ENCODE measurements at regions not wholly inside any gene's neighbourhood (a gene's known extent, or its start where the extent isn't known, plus 50 kb on each side); places are given as distances from the start of the nearest gene placed in this dataset.

- no peaks in the 10 kb centered on the region for H3K36me3 ChIP-seq (ENCODE audit: control insufficient read depth, insufficient read depth, low read length)
- H3K4me3 ChIP-seq (ENCODE audit: low read depth, low read length), result no peak overlapping the region
- no peaks in the 10 kb centered on the region for H3K9me3 ChIP-seq (ENCODE audit: control insufficient read depth, insufficient read depth, low read length)
- H3K9ac ChIP-seq (ENCODE audit: low read depth, low read length), result no peak overlapping the region
- peaks cover 5% of the 10 kb centered on the region for H3K27me3 ChIP-seq (ENCODE audit: control insufficient read depth, insufficient read depth, low read length)
- peaks cover 15% of the 10 kb centered on the region for H3K4me1 ChIP-seq (ENCODE audit: control insufficient read depth, insufficient read depth, low read length)
These were observed 142.1 kb downstream of the CD83 start for GRCh38 chr6:14259594-14260152.

DNA sequence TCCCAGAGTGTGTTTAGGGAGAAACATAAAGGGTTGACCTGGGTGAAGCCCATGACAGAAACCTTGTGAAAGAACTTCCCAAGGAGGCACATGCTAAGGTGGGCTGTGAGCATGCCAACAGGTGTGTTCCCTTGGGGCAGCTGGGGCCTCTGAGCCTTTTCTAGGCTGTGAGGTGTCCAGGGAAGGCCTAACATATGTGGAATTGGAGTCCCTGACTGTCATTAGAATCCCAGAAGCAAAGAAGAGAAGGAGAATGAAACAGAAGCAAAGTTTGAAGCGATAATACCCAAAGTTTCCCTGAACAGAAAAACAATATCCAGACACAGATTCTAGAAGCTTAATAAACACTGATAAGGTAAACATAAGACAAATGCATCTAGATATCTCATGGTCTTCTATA is 143.3 kb downstream of the CD83 start:
- peaks cover 15% of the 10 kb centered on the region for H3K4me1 ChIP-seq (ENCODE audit: control insufficient read depth, insufficient read depth, low read length)
- H3K27me3 ChIP-seq (ENCODE audit: control insufficient read depth, insufficient read depth, low read length), result peaks cover 6% of the 10 kb centered on the region
- H3K4me3 ChIP-seq (ENCODE audit: low read depth, low read length), result no peak overlapping the region
- no peak overlapping the region for H3K9ac ChIP-seq (ENCODE audit: low read depth, low read length)
- H3K36me3 ChIP-seq (ENCODE audit: control insufficient read depth, insufficient read depth, low read length), result no peaks in the 10 kb centered on the region
- no peaks in the 10 kb centered on the region for H3K9me3 ChIP-seq (ENCODE audit: control insufficient read depth, insufficient read depth, low read length)

GRCh38 chr6:14263881-14264424 is 146.4 kb downstream of the CD83 start:
- no peak overlapping the region for H3K9ac ChIP-seq (ENCODE audit: low read depth, low read length)
- peaks cover 8% of the 10 kb centered on the region for H3K4me1 ChIP-seq (ENCODE audit: control insufficient read depth, insufficient read depth, low read length)
- no peaks in the 10 kb centered on the region for H3K9me3 ChIP-seq (ENCODE audit: control insufficient read depth, insufficient read depth, low read length)
- H3K36me3 ChIP-seq (ENCODE audit: control insufficient read depth, insufficient read depth, low read length), result no peaks in the 10 kb centered on the region
- H3K27me3 ChIP-seq (ENCODE audit: control insufficient read depth, insufficient read depth, low read length), result peaks cover 2% of the 10 kb centered on the region
- H3K4me3 ChIP-seq (ENCODE audit: low read depth, low read length), result no peak overlapping the region

GRCh38 chr6:14265049-14266021 is 147.8 kb downstream of the CD83 start:
- Histone ChIP-seq H3K9me3 (ENCODE audit: control insufficient read depth, insufficient read depth, low read length) (no peaks in the 10 kb centered on the region), H3K36me3 (ENCODE audit: control insufficient read depth, insufficient read depth, low read length) (no peaks in the 10 kb centered on the region), H3K4me3 (ENCODE audit: low read depth, low read length) (no peak overlapping the region), H3K9ac (ENCODE audit: low read depth, low read length) (no peak overlapping the region), H3K4me1 (ENCODE audit: control insufficient read depth, insufficient read depth, low read length) (no peaks in the 10 kb centered on the region), H3K27me3 (ENCODE audit: control insufficient read depth, insufficient read depth, low read length) (peaks cover 2% of the 10 kb centered on the region)

DNA sequence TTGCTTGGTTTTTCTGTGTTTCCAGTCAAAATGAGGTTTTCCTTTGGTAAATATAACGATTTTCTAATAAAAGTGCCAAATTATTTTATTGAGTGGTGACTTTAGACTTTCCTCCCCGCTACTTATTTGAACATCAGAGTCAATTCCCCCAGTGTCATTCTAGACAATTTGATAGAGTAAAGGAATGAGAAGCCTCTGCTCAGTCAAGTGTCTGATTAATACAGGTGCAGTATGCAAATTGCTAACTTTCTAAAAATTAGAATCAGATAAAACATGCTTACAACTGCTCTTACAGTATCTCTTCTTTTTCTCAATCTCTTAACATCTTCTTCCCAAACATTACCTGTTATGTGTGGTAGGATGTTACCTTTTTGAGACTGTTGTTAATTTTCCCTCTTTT is 148.7 kb downstream of the CD83 start:
- Histone ChIP-seq H3K9me3 (ENCODE audit: control insufficient read depth, insufficient read depth, low read length) (no peaks in the 10 kb centered on the region), H3K4me1 (ENCODE audit: control insufficient read depth, insufficient read depth, low read length) (no peaks in the 10 kb centered on the region), H3K9ac (ENCODE audit: low read depth, low read length) (no peak overlapping the region), H3K4me3 (ENCODE audit: low read depth, low read length) (no peak overlapping the region), H3K27me3 (ENCODE audit: control insufficient read depth, insufficient read depth, low read length) (peaks cover 2% of the 10 kb centered on the region), H3K36me3 (ENCODE audit: control insufficient read depth, insufficient read depth, low read length) (no peaks in the 10 kb centered on the region)

DNA sequence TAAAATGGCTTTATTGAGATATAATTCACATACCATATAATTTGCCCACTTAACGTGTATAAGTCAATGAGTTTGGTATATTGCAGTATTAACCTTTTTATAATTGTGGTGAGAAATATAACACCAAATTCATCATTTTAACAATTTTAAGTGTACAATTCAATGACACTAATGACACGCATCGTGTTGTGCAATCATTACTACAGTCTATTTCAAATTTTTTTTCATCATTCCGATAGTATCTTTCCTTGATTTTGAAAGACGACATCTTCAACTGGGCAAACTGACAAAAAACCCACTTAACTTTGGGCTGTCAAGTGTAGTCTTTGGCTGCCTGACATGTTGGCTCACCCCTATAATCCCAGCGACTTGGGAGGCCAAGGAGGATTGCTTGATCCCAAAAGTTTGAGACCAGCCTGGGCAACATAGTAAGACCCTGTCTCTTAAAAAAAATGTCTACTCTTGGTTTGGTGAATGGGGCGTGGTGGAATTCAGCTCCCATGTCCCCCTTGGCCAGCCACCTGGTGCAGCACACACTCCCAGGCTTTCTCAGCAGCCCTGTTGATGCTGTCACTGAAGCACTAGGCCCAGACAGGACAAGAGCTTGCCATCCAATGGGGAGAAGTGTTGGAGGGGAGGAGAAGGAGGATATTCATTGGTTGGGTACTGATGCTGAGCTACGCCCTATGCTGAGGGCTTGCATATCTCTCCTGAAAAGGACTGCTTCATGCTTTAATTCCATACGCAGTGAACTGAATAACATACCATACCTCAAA is 150.5 kb downstream of the CD83 start:
- H3K9me3 ChIP-seq (ENCODE audit: control insufficient read depth, insufficient read depth, low read length), result no peaks in the 10 kb centered on the region
- H3K4me1 ChIP-seq (ENCODE audit: control insufficient read depth, insufficient read depth, low read length), result peaks cover 4% of the 10 kb centered on the region
- H3K4me3 ChIP-seq (ENCODE audit: low read depth, low read length), result no peak overlapping the region
- no peaks in the 10 kb centered on the region for H3K36me3 ChIP-seq (ENCODE audit: control insufficient read depth, insufficient read depth, low read length)
- peaks cover 2% of the 10 kb centered on the region for H3K27me3 ChIP-seq (ENCODE audit: control insufficient read depth, insufficient read depth, low read length)
- H3K9ac ChIP-seq (ENCODE audit: low read depth, low read length), result no peak overlapping the region

GRCh38 chr6:14269436-14269835 is 151.9 kb downstream of the CD83 start:
- Histone ChIP-seq H3K4me3 (ENCODE audit: low read depth, low read length) (no peak overlapping the region), H3K9me3 (ENCODE audit: control insufficient read depth, insufficient read depth, low read length) (no peaks in the 10 kb centered on the region), H3K27me3 (ENCODE audit: control insufficient read depth, insufficient read depth, low read length) (peaks cover 2% of the 10 kb centered on the region), H3K4me1 (ENCODE audit: control insufficient read depth, insufficient read depth, low read length) (peaks cover 11% of the 10 kb centered on the region), H3K9ac (ENCODE audit: low read depth, low read length) (no peak overlapping the region), H3K36me3 (ENCODE audit: control insufficient read depth, insufficient read depth, low read length) (no peaks in the 10 kb centered on the region)

- Histone ChIP-seq H3K27me3 (ENCODE audit: control insufficient read depth, insufficient read depth, low read length) (no peaks in the 10 kb centered on the region), H3K36me3 (ENCODE audit: control insufficient read depth, insufficient read depth, low read length) (no peaks in the 10 kb centered on the region), H3K4me3 (ENCODE audit: low read depth, low read length) (no peak overlapping the region), H3K9me3 (ENCODE audit: control insufficient read depth, insufficient read depth, low read length) (no peaks in the 10 kb centered on the region), H3K4me1 (ENCODE audit: control insufficient read depth, insufficient read depth, low read length) (peaks cover 11% of the 10 kb centered on the region), H3K9ac (ENCODE audit: low read depth, low read length) (no peak overlapping the region)
These were observed 152.7 kb downstream of the CD83 start for GRCh38 chr6:14270142-14270893.

- Histone ChIP-seq H3K4me3 (ENCODE audit: low read depth, low read length) (no peak overlapping the region), H3K9ac (ENCODE audit: low read depth, low read length) (no peak overlapping the region)
These were observed 153.6 kb downstream of the CD83 start for GRCh38 chr6:14270925-14271788.

GRCh38 chr6:14271789-14272736 is 154.5 kb downstream of the CD83 start:
- no peak overlapping the region for H3K9ac ChIP-seq (ENCODE audit: low read depth, low read length)
- no peaks in the 10 kb centered on the region for H3K36me3 ChIP-seq (ENCODE audit: control insufficient read depth, insufficient read depth, low read length)
- no peak overlapping the region for H3K4me3 ChIP-seq (ENCODE audit: low read depth, low read length)
- no peaks in the 10 kb centered on the region for H3K9me3 ChIP-seq (ENCODE audit: control insufficient read depth, insufficient read depth, low read length)
- peaks cover 5% of the 10 kb centered on the region for H3K27me3 ChIP-seq (ENCODE audit: control insufficient read depth, insufficient read depth, low read length)
- peaks cover 11% of the 10 kb centered on the region for H3K4me1 ChIP-seq (ENCODE audit: control insufficient read depth, insufficient read depth, low read length)

More at GRCh38 chr6:14270925-14271788, 153.6 kb downstream of the CD83 start:
- Histone ChIP-seq H3K9me3 (ENCODE audit: control insufficient read depth, insufficient read depth, low read length) (no peaks in the 10 kb centered on the region), H3K36me3 (ENCODE audit: control insufficient read depth, insufficient read depth, low read length) (no peaks in the 10 kb centered on the region), H3K4me1 (ENCODE audit: control insufficient read depth, insufficient read depth, low read length) (peaks cover 11% of the 10 kb centered on the region), H3K27me3 (ENCODE audit: control insufficient read depth, insufficient read depth, low read length) (peaks cover under 1% of the 10 kb centered on the region)
